Astrocyte (in vitro differentiated cells and primary cell): ENCODE measurements at regions not wholly inside any gene's neighbourhood (a gene's known extent, or its start where the extent isn't known, plus 50 kb on each side); places are given as distances from the start of the nearest gene placed in this dataset.

ENCODE experiments used
- CTCF ChIP-seq: IDR thresholded peaks from 2 replicates; pipeline ENCODE4 v1.5.1; 2011; ENCODE audit warnings: low read depth, mild to moderate bottlenecking, inconsistent platforms, low read length, moderate library complexity; ENCODE audit not compliant: insufficient read depth
- EZH2 ChIP-seq: IDR thresholded peaks from 2 replicates; pipeline ENCODE4 v1.6.1; 2012; ENCODE audit warnings: mild to moderate bottlenecking, low read length, inconsistent platforms; ENCODE audit not compliant: insufficient read depth

- TF ChIP-seq CTCF (no peak), EZH2 (no peak)
These were observed 118.8 kb upstream of the MAGEB18 start for GRCh38 chrX:26019386-26019785.
